Nucleus accumbens (tissue), 56 donors: ENCODE measurements at regions not wholly inside any gene's neighbourhood (a gene's known extent, or its start where the extent isn't known, plus 50 kb on each side); places are given as distances from the start of the nearest gene placed in this dataset.
A peak's percentile ranks its signal among the peaks of the same experiment; 100 is the strongest.

Experiments
- DNase-seq, 56 donors: peaks; one replicate each; lab custom pipeline; 2025; lab: John Stamatoyannopoulos, UW

- DNase-seq: peak in 2 of 56 donors; percentile 5
Observed at GRCh38 chr14:85453401-85454225, 76.3 kb upstream of the FLRT2 start.

DNA sequence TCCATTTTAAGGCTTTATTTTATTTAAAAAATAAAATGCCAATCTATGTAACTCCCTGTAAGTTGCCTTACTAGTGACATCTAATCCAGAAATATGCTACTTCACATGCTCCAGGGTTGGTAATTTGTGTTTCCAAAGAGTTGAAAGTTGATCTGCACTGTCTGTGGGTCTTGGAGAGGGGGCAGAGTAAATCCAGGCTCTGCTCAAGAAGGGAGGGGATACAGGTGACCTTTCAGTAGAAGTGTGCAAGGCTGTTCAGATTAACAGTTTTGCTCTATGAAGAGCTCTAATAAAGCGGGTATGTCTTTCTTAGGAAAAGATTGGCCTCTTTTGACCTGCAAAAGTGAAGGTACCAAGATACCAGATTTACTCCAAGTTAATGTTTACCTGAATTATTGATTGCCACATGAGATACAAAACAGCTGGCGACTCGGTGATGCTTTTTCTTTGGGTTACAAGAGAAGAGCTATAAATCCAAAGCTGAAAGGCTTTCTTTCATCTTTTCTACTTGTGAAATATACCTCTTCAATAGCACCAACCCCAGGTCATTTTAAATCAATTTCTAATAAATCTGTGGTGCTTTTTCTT, 75.6 kb upstream of the FLRT2 start:
- DNase-seq: no peak

- peak in 1 of 56 donors; percentile 2 for DNase-seq
Observed at GRCh38 chr14:85459361-85460000, 70.5 kb upstream of the FLRT2 start.

GRCh38 chr14:85461432-85462133, 68.4 kb upstream of the FLRT2 start:
- DNase-seq: no peak

- no peak for DNase-seq
Observed at GRCh38 chr14:85463512-85463911, 66.4 kb upstream of the FLRT2 start.

- DNase-seq: no peak
Observed at GRCh38 chr14:85464135-85464895, 65.6 kb upstream of the FLRT2 start.

DNA sequence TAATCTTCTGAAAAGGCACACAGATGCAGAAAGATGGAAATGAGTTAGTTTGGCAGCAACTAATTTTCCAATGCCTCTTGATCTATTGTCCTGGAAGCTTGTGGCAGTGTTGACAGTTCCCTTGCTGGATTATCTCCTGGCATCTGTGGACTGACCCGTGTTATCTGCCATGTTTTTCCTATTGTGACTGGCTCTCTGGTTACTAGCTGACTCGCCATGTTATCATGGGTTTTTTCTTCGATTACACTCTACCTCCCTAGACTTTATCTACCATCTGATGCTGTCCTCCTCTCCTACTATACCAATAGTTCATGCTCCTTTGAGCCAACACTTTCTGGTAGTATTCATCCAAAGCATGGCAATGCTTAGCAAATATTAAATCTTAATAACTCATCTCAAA, 63.3 kb upstream of the FLRT2 start:
- no peak for DNase-seq

DNA sequence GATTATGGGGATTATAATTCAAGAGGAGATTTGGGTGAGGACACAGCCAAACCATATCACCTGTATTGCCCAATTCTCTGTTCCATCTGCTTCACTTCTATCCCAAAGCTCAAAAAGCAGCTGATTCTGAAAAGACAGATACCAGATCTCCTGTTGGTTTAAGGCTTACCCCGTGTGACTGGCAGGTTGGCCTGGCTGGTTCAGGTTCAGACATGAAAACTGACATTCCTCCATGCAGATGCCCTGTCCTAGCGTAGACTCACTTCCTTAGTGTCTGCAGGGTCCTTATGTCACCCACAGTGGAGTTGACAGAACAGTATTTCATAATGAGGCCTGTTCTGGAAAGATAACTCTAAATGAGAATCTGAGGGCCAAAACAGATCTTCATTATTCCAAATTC, 61.1 kb upstream of the FLRT2 start:
- DNase-seq: no peak

DNA sequence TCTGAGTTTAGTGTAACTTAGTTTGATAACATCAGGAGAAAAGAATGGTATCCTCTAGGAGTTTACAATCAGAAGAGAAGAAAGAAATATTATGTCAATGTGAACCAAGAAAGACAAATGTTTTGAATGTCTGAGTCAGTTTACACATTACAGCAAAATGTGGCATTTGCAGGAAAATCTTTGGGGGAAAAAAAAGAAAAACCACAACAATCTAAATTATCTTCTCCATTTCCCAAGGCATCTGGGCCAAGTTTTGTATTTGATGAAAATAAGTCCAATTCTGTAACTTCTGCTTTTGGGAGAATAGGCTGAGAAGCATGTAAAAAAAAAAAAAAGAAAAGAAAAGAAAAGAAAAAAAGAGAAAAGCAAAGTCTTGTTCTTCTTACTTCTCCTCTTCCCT, 58.8 kb upstream of the FLRT2 start:
- no peak for DNase-seq

- DNase-seq: no peak
Observed at GRCh38 chr14:85471744-85472143, 58.2 kb upstream of the FLRT2 start.

GRCh38 chr14:85474431-85474830, 55.5 kb upstream of the FLRT2 start:
- no peak for DNase-seq

DNA sequence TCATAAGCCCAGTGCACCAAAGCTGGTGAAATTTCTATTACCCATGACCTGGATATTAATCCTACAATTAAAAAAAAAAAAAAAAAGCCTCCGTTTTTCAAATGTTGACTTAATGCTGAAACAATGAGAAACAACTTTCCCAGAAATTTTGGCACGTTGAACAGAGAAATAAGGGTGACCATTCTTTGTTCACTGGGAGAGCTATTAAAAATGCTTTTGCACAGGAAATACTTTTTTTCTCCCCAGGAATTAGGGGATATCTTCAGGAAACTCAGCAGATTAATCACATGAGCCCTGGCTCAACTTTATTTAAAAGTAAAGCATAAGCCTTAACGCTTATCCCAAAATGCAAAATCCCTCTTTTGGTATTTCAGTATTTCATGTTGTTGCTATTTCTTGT, 54.8 kb upstream of the FLRT2 start:
- no peak for DNase-seq

DNA sequence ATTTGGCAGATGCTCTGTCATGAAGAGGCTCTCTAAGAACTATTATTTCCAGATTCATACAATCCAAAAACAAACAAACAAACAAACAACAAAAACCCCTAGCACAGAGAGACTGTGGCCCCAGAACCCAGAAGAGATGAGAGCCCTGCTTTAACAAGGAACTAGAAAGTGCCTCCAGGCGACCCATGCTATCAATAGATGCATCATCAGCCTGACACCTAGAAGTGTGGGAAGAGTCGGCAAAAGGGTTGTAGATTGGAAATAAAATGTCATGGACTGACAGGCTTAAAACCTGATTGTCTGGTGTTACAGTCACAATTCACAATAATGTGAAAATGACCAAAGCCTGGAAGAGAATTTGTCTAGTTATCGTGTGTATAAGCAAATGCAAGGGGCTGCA, 50.6 kb upstream of the FLRT2 start:
- DNase-seq: no peak

DNA sequence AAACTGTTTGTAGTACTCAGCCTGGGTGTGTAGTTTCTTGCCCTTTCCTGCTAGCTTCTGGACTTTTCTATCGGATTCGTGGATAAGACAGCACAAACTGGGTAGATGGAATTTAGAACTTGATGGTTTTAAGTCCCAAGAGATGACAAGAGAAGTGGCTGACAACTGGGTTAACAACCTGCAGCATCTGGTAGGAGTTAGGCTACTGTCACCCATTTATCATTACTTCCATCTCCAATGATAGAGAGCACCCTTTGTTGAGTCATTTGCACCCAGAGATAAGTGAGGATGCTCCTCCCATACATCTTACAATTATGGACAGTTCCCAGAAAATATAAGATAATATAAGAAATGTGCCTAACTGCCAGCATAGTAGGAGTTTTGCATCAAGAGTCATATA, 50.2 kb upstream of the FLRT2 start:
- no peak for DNase-seq
